ENCODE measurements at regions not wholly inside any gene's neighbourhood (a gene's known extent, or its start where the extent isn't known, plus 50 kb on each side); places are given as distances from the start of the nearest gene placed in this dataset.
"Not testable (repeated sequence)": the region's sequence is repeated elsewhere in the genome, so short reads cannot be mapped to it uniquely, and the experiment has no call there.

- no peak for DNase-seq
Measured at GRCh38 chr2:18309188-18309587, 251.3 kb downstream of the RDH14 start.

- DNase-seq, result no peak
Measured at GRCh38 chr2:18304849-18305248, 255.6 kb downstream of the RDH14 start.

GRCh38 chr2:18301421-18302139, 258.9 kb downstream of the RDH14 start:
- no peak for DNase-seq

DNA sequence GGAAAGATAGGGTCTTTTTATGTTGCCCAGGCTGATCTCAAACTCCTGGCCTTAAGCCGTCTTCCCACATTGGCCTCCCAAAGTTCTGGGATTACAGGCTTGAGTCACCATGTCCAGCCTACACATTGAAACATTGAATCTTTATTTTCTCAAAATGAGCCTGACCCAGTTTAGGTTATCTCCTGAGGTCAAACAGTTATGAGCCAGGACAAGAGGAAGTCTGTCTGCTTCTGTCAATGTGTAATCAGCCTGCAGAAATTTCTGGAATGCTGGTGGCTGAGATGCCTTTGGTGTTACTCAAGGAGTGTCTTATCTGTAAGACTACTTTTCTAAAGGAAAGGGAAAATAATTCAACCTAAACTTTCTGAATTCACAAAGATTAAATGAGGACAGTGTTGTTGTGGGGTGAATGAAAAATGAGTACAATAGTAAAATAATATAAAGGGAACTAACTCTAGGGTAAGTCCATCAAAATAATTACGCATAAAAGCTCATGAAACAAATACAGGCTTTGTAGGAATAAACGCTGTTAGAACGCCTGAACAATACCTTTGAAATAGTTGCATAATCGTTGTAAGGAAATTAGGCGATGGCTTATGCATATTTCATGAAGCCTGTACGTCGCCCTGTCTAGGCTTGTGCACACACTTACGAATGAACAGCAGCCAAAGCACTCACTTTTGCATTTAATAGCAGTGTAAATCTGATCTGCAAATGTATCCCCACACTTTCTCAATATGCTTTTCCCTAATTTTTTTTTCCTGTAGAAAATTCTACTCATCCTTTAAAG, 260.8 kb downstream of the RDH14 start:
- DNase-seq, result peak in 1 of 2 experiments; percentile 3

GRCh38 chr2:18297534-18298058, 262.9 kb downstream of the RDH14 start:
- no peak for DNase-seq

DNA sequence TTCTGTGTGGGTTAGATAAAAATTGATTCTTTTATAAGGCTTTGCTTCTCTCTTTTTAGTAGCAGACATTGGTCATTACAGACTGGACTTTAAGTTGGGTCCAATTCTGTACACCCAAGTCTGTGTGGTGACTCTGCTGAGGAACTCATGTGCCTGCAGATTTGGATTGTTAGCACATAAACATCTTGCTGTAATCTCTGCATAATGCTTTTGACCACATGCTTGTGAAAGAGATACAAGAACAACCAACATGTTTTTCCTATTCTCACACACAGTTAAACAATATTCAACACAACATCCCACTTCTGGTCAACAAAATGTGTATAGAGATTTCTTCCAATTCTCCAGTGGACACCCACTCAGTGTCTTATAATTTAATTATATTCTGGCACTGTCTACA, 270.1 kb downstream of the RDH14 start:
- DNase-seq, result no peak

- no peak for DNase-seq
Measured at GRCh38 chr2:18286897-18287296, 273.6 kb downstream of the RDH14 start.

GRCh38 chr2:18284331-18284730, 276.1 kb downstream of the RDH14 start:
- DNase-seq, result no peak

GRCh38 chr2:18282026-18282425, 278.4 kb downstream of the RDH14 start:
- no peak for DNase-seq

GRCh38 chr2:18276583-18277075, 283.8 kb downstream of the RDH14 start:
- no peak for DNase-seq

DNA sequence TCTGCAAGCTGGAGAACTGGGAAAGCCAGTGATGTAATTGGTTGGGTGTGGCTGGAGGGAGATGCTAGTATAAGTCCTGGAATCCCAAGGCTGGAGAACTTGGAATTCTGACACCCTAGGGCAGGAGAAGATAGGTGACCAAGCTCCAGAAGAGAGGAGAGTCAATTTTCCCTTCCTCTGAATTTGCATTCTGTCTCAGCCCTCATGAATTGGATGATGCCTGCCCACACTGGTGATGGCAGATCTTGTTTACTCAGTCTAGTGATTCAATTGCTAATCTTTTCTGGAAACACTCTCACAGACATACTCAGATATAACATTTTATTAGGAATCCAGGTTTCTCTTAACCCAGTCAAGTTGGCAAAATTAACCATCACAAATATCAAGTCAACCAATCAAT, 287.2 kb downstream of the RDH14 start:
- no peak for DNase-seq

DNA sequence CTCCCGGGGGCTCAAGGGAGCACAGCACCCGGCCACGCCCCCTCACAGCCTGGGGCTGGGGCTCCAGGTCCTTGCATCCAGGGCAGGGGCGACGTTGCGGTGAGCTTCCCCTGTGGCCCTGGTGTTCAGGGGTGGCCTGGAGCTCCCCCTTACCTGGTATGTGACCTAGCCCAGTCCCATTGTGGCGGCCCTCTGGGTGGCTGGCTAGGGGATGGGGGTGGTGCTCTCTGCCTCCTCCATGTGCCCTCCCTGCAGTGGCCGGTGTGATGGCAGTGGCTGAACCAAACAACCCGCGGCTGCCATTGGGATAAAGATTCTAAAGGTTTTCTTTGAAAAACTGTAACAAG, 288.3 kb downstream of the RDH14 start:
- DNase-seq, result no peak

DNA sequence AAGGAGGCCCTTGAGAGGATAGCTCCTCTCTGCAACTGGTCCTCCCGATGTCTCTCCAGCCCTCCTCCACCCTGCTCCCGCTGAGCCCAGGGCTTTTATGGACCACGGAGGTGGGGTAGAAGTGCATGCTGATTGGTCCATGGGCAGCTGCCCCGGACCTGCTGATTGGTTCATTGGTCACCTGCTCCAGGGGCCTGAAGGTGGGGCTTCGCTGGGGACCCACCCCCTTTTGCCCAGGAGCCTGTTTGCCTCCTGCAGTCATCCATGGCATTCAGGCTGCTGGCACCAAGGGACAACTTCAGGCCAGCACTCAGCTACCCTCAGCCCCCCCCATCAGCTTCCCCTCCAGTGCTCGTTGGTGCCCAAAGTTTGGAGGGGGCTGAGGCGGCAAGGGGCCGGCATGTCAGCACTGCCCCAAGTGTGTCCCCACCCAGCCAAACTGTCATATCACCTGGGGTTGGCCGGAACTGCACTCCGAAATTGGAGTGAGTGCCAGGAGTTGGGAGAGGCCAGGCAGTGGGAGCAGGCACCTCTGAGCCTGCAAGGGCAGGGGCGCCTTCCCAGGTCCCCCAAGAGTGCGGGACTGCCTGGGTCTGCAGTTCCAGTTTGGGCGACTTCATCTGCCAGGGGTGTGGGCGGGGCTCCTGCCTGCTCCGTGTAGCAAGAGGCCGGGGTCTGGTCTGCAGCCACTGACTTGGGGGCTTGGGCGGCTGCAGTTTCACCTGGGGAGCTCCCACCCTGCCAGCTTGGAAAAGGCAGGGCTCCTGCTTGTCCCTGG, 288.9 kb downstream of the RDH14 start:
- DNase-seq, result no peak

GRCh38 chr2:18268400-18268799, 292.1 kb downstream of the RDH14 start:
- no peak for DNase-seq

DNA sequence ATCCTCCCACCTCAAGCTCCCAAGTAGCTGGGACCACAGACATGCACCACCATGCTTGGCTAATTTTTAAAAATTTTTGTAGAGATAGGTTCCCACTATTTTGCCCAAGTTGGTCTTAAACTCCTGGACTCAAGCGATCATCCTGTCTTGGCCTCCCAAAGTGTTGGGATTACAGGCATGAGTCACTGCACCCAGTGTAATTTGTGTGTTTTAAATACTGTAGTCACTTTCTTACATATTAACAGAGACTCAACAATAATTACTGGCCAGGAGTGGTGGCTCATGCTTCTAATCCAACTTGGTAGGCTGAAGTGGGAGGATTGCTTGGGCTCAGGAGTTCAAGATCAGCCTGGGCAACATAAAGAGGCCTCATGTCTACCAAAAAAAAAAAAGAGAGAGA, 293.0 kb downstream of the RDH14 start:
- DNase-seq, result no peak

DNA sequence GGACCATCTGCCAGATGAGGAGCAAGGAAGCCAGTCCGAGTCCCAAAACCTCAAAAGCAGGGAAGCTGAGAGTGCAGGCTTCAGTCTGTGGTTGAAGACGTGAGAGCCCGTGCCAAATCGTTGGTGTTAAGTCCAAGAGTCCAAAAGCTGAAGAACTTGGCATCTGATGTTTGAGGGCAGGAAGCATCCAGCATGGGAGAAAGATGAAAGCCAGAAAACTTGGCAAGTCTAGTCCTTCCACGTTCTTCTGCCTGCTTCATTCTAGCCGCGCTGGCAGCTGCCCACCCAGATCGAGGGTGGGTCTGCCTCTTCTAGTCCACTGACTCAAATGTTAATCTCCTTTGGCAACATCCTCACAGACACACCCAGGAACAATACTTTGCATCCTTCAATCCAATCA, 293.8 kb downstream of the RDH14 start:
- DNase-seq, result not testable (repeated sequence)

GRCh38 chr2:18265614-18266586, 294.6 kb downstream of the RDH14 start:
- DNase-seq, result no peak

DNA sequence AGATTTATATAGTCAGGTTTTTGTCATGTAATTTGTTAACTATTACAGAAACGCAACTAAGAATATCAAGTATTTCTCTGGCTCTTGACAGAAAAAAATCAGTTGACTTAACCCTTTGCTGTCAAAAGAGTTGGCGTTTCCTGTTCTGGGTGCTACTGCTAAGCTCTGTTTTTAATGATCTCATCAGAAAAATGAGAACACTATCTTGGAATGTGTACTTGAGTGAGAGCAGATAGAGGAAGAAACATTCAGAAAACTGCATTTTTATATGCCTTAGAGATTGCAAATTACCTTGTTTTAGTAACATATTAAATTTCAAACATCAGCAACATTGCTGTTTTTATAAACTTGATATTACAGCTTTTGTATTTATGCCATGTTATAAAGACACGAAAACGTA, 297.9 kb downstream of the RDH14 start:
- no peak for DNase-seq

GRCh38 chr2:18253686-18254197, 306.7 kb downstream of the RDH14 start:
- no peak for DNase-seq

- no peak for DNase-seq
Measured at GRCh38 chr2:18251486-18251885, 309.0 kb downstream of the RDH14 start.

DNA sequence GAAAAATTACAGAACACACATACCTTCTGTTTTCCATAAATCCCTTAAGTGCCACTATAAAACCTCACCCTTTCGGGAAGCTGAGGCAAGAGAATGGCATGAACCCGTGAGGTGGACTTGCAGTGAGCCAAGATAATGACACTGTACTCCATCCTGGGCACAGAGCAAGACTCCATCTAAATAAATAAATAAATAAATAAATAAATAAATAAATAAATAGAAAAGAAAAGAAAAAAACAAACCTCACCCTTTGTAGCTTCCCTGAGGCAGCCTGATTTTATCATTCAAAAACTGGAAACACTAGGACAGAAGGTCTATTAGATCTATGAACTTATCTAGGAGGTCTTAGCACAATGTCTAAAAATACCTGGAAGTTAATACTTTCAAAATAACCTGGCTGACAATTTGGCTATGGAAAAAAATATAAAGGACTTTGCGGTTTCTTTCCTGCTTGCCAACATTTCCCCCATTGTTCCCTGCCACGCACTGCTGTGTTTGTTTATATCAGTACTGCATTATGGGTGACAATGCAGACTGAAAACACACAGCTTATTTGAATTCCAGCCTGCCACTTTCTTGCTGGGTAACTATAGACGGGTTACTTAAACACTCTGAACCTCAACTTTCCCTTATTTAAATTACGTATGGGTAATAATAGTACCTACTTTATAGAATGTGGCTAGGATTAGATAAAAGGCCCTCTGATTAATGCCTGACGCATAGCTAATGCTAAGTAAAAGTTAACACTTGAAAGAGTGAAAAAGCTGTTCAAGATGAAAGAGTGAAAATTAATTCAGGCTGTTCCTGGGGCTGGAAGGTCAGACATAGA, 313.0 kb downstream of the RDH14 start:
- DNase-seq, result no peak
